WI38 (cell line): ENCODE measurements at regions not wholly inside any gene's neighbourhood (a gene's known extent, or its start where the extent isn't known, plus 50 kb on each side); places are given as distances from the start of the nearest gene placed in this dataset.

Experiments
- H3K4me3 ChIP-seq: 2 replicates; pipeline ENCODE4 v1.5.1; 2011; ENCODE audit warnings: low read depth, mild to moderate bottlenecking, control low read depth, low read length
- TF ChIP-seq, protein P1 (sequence below): IDR thresholded peaks from 2 replicates; pipeline ENCODE4 v1.5.1; 2012; ENCODE audit warnings: low read depth, mild to moderate bottlenecking, control low read depth, low read length

DNA sequence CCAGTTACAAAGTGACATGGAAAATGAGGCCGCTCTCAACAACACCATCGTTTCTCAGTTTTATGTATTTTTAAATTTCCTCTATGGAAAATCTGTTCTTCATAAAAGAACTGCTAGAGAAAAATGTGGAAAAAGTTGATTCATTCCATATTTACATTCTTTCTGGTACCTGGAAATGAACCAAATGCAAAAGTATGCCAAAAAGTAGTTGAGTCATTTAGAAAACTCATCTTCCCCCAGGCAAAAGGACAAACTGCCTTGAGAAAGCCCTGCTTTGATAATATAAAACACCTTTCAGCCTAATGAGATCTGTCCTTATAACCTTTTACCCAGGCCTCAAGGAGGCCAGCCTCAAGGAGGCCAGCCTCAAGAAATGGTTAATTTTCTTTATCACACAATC, 283.0 kb upstream of the VEPH1 start:
- TF ChIP-seq, protein P1, sequence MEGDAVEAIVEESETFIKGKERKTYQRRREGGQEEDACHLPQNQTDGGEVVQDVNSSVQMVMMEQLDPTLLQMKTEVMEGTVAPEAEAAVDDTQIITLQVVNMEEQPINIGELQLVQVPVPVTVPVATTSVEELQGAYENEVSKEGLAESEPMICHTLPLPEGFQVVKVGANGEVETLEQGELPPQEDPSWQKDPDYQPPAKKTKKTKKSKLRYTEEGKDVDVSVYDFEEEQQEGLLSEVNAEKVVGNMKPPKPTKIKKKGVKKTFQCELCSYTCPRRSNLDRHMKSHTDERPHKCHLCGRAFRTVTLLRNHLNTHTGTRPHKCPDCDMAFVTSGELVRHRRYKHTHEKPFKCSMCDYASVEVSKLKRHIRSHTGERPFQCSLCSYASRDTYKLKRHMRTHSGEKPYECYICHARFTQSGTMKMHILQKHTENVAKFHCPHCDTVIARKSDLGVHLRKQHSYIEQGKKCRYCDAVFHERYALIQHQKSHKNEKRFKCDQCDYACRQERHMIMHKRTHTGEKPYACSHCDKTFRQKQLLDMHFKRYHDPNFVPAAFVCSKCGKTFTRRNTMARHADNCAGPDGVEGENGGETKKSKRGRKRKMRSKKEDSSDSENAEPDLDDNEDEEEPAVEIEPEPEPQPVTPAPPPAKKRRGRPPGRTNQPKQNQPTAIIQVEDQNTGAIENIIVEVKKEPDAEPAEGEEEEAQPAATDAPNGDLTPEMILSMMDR, result no peak
- H3K4me3 ChIP-seq, result no peak overlapping the region

DNA sequence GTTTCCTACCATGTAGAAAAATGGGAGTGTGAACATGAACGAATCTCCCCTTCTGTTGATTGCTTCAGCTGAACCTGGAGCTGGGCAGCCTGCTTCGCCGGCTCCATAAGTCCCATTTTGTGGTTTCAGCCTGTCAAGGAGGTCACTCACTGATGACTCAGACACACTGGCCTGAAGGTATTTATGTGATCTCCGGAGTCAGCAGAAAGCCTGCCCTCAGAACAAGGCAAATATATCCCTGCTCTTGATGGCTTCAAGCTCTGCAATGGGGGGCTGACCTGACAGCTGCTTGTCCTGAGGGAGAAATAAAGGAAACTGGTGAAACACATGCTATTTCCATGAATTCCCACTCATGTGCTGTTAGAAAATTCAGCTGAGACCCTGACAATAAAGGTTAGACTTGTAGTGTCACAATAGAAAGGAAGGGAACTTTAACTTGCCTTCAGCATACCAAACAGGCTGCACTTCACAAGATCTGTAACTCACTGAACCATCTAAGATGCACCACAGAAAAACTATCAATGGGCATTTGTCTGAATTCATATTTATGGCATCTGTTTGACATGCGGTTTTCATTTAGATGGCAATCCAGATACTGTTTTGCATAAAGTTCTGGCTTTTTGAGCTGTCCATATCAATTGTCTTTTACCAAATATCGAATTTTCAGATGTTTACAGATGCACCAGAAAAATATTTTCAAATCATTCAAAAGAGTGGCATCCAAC, 282.0 kb upstream of the VEPH1 start:
- no peak overlapping the region for H3K4me3 ChIP-seq
- TF ChIP-seq, protein P1, result no peak

DNA sequence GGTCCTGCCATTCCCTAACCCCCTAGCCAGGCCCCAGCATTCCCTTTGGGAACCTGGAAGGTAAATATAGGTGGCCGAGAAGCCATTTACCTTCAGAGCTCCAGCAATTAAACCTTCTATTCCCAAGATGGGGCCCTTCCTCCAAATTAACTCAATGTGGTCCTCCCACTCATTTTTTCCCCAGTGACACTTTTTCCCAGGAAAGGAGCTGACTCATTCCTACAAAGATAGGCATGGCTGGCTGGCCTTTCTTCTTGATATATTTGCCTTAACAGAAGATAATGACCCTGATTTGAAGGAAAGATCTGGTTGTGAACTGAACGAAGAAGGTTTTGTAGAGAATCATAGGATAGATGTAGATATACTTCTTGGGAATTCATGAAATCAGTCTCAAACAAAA, 279.0 kb upstream of the VEPH1 start:
- TF ChIP-seq, protein P1, result no peak
- no peak overlapping the region for H3K4me3 ChIP-seq

DNA sequence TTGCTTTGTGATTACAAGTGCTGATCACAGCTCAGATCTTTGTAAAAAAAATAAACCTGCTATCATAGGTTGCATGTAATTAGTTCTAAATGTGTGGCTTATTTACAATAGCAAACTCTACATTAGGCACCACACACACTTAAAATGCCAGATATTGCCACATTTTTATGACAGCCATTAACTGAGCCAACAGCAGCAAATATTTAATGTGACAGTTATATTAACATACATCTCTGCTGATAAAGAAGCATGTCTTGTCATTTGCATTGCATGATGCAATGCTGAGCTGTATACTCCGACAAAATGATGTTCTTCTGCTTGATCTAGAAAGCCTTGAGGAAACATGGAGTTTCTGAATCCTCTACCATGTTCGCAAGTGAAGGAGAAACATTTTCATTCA, 273.6 kb upstream of the VEPH1 start:
- TF ChIP-seq, protein P1, result no peak
- no peak overlapping the region for H3K4me3 ChIP-seq

DNA sequence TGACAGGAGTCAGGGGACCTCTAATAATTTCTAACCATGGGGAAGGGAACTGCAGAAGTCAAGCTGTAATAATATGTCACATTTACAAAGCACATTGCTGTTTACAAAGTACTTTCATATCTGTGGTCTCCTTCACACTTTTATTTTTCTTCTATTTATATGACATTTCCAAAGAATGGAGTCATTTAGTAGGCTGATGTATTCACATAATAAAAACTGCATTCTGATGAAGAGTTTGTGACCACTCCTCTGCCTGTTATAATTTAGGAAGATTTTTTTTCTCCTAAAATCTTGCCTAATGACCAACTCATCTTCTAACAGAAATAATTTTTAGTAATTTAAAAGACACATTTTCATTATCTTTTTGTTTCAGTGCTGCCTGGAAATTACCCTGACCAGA, 272.2 kb upstream of the VEPH1 start:
- H3K4me3 ChIP-seq, result no peak overlapping the region
- TF ChIP-seq, protein P1, result no peak

DNA sequence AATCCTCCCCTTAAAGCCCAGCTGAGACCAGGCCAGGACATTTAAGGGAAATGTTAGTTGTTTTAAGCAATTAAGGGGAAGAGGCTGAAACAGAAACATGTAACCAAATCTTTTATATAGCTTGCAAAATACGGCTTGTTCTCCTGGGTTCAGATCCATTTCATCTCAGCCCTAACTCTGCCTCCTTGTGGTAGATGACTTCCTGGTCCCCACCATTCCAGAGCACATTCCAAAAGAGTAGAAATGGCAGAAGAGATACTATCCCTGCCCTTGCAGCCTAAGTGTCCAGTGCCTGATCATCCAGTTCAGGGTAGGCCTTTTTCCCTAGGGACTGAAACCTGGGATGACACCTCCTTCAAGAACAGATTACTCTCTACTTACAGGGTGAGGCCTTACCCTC, 266.2 kb upstream of the VEPH1 start:
- no peak overlapping the region for H3K4me3 ChIP-seq
- TF ChIP-seq, protein P1, result no peak

DNA sequence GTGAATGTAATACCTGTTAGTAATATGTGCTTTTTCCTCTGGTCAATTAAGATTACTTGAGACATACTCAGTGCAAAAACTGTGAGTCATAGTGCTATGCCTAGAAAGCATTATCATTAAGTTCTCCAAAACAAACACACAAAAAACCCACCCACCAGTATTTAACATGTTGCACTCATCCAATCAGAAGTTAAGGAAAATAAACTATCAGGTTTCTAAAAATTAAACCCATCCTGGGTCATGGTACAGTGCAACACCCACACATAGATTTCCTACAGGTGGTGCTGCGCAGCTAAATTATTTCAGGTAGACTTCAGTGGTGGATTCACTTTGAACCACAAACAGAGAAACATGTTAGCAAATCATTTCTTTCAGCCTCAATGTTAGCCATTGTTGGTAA, 264.4 kb upstream of the VEPH1 start:
- TF ChIP-seq, protein P1, result no peak
- H3K4me3 ChIP-seq, result no peak overlapping the region
